Spleen (tissue), 7 donors: ENCODE measurements at regions not wholly inside any gene's neighbourhood (a gene's known extent, or its start where the extent isn't known, plus 50 kb on each side); places are given as distances from the start of the nearest gene placed in this dataset.

ENCODE experiments used
- POLR2A ChIP-seq, 3 donors: fragments of 450-650 bp; IDR thresholded peaks; one replicate each; pipeline ENCODE4 v1.5.1; 2017; ENCODE audit warnings: antibody characterized with exemption in 3 of 3, mild to moderate bottlenecking in 1 of 3
- TF ChIP-seq, protein P1 (sequence below), 11 experiments: fragments of 200-600 bp in 7 of 11; fragments of 450-650 bp in 4 of 11; sonication (generic) in 4 of 11; IDR thresholded peaks in 8 of 11; conservative IDR thresholded peaks in 3 of 11; 1 replicate in 7 of 11; 2 replicates in 4 of 11; pipeline versions ENCODE4 v1.4.0 to v1.8.0; 2016 to 2021; ENCODE audit warnings: antibody characterized with exemption in 11 of 11, inconsistent platforms in 4 of 11, mild to moderate bottlenecking in 1 of 11
- donor health status: DM: no; HTN: no; CAD: no; lungs with moderate emphysema.
- donor health status: DM: no; HTN: no; CAD: no.
- donor health status: DM: no; HTN: no; CAD: no.

- no peak for TF ChIP-seq POLR2A (IDR thresholded peaks at IDR 0.05)
- TF ChIP-seq, protein P1, sequence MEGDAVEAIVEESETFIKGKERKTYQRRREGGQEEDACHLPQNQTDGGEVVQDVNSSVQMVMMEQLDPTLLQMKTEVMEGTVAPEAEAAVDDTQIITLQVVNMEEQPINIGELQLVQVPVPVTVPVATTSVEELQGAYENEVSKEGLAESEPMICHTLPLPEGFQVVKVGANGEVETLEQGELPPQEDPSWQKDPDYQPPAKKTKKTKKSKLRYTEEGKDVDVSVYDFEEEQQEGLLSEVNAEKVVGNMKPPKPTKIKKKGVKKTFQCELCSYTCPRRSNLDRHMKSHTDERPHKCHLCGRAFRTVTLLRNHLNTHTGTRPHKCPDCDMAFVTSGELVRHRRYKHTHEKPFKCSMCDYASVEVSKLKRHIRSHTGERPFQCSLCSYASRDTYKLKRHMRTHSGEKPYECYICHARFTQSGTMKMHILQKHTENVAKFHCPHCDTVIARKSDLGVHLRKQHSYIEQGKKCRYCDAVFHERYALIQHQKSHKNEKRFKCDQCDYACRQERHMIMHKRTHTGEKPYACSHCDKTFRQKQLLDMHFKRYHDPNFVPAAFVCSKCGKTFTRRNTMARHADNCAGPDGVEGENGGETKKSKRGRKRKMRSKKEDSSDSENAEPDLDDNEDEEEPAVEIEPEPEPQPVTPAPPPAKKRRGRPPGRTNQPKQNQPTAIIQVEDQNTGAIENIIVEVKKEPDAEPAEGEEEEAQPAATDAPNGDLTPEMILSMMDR (IDR thresholded peaks at IDR 0.05 in 8 of 11, conservative IDR thresholded peaks at IDR 0.05 in 3 of 11): no peak
Measured at GRCh38 chr19:31096935-31097545, 252.2 kb downstream of the TSHZ3 start.
